H1 (cell line): ENCODE measurements at regions not wholly inside any gene's neighbourhood (a gene's known extent, or its start where the extent isn't known, plus 50 kb on each side); places are given as distances from the start of the nearest gene placed in this dataset.

ENCODE experiments used
- EGR1 ChIP-seq: IDR thresholded peaks from 2 replicates; pipeline ENCODE4 v1.6.1; 2011; ENCODE audit warnings: low read depth, low read length, borderline replicate concordance
- HDAC6 ChIP-seq: IDR thresholded peaks from one replicate; pipeline ENCODE4 v1.7.1; 2012; ENCODE audit warnings: low read depth, mild to moderate bottlenecking, inconsistent platforms, low read length, moderate library complexity
- SP1 ChIP-seq: IDR thresholded peaks from 2 replicates; pipeline ENCODE4 v1.6.1; 2011; ENCODE audit warnings: low read depth, low read length

DNA sequence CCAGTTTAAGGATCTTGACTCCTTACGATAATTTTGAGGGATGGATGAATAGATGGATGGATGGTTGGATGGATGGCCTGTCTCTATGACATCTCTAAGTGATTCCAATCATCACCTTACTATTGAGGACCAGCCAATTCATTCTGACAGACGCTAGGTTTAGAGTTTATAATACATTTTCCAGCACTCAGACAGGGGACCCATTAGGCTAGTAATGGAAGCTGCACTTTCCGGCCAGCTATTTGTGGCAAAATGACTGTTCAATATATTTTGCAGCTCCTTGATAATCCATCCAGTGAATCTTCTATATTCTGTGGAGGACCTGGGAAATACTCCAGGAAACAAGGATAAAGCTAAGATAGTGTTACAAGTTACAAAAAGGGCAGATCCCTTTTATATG, 262.9 kb downstream of the TDRD15 start:
- TF ChIP-seq HDAC6, result no peak
- TF ChIP-seq EGR1, result no peak
- TF ChIP-seq SP1, result no peak
